ENCODE measurements at regions not wholly inside any gene's neighbourhood (a gene's known extent, or its start where the extent isn't known, plus 50 kb on each side); places are given as distances from the start of the nearest gene placed in this dataset.

- Mint-ChIP-seq H3K27ac (no peak overlapping the region), H3K36me3 (ENCODE audit: insufficient read depth in 1 of 3, low read depth in 3 of 3) (peaks cover 17 to 37% (median 36%) of the 10 kb centered on the region in 3 experiments), H3K4me1 (peaks cover 0 to 4% of the 10 kb centered on the region in 2 experiments; a peak in 1 of 4 replicates), H3K9me3 (peaks cover 25 to 50% of the 10 kb centered on the region in 2 experiments), H3K27me3 (ENCODE audit: low read depth) (no peaks in the 10 kb centered on the region; the same call in 1 of the 2 replicates), H3K4me3 (no peak overlapping the region)
- no peak overlapping the region for H3K23ac ChIP-seq (ENCODE audit: insufficient read length, low read depth, low read length)
- no peak overlapping the region for H3K18ac ChIP-seq (ENCODE audit: insufficient read length, low read depth, low read length)
- no peak overlapping the region for H4K91ac ChIP-seq (ENCODE audit: insufficient read length, low read depth, low read length)
- no peak overlapping the region for H2AFZ ChIP-seq (ENCODE audit: low read length)
- no peak overlapping the region for H3K4ac ChIP-seq (ENCODE audit: low read depth, low read length)
- H3K79me2 ChIP-seq (ENCODE audit: insufficient read depth, low read length), result no peaks in the 10 kb centered on the region
- no peak overlapping the region for H2AK5ac ChIP-seq (ENCODE audit: insufficient read length, low read length)
- DNase-seq, result no peak
- no peaks in the 10 kb centered on the region for H3K79me1 ChIP-seq (ENCODE audit: insufficient read depth, low read depth, low read length, poor library complexity, severe bottlenecking)
- no peaks in the 10 kb centered on the region for H3K27me3 ChIP-seq (ENCODE audit: insufficient read depth, low read length)
- H3T11ph ChIP-seq (ENCODE audit: low read length), result no peak overlapping the region
- no peak overlapping the region for H2BK120ac ChIP-seq (ENCODE audit: low read depth, low read length, poor library complexity, severe bottlenecking)
- H3K9ac ChIP-seq (ENCODE audit: extremely low read depth, insufficient read length, low read length), result no peak overlapping the region
- H3K4me1 ChIP-seq (ENCODE audit: insufficient read depth, low read length), result no peaks in the 10 kb centered on the region
- H3K23me2 ChIP-seq (ENCODE audit: insufficient read length, low read depth, low read length, poor library complexity, severe bottlenecking), result no peaks in the 10 kb centered on the region
- no peak overlapping the region for H2BK12ac ChIP-seq (ENCODE audit: insufficient read length, low read depth, low read length)
- no peak overlapping the region for H3K56ac ChIP-seq (ENCODE audit: insufficient read length, low read depth, low read length)
- no peak overlapping the region for H2BK20ac ChIP-seq (ENCODE audit: low read depth, low read length, poor library complexity, severe bottlenecking)
- H3K14ac ChIP-seq (ENCODE audit: insufficient read depth, low read length), result no peak overlapping the region
- no peak overlapping the region for H4K8ac ChIP-seq (replicated peaks; ENCODE audit: insufficient read length, low read depth, low read length)
- no CpG with 5 or more reads among the region's 5 CpGs for WGBS (ENCODE audit: extremely low coverage, insufficient read length, low lambda C conversion rate)
- H2BK5ac ChIP-seq (ENCODE audit: insufficient read length, low read length), result no peak overlapping the region
- H2BK15ac ChIP-seq (ENCODE audit: low read depth, low read length), result no peak overlapping the region
- H3K4me2 ChIP-seq (ENCODE audit: insufficient read depth, insufficient read length, low read length), result no peak overlapping the region
- TF ChIP-seq, protein P1, sequence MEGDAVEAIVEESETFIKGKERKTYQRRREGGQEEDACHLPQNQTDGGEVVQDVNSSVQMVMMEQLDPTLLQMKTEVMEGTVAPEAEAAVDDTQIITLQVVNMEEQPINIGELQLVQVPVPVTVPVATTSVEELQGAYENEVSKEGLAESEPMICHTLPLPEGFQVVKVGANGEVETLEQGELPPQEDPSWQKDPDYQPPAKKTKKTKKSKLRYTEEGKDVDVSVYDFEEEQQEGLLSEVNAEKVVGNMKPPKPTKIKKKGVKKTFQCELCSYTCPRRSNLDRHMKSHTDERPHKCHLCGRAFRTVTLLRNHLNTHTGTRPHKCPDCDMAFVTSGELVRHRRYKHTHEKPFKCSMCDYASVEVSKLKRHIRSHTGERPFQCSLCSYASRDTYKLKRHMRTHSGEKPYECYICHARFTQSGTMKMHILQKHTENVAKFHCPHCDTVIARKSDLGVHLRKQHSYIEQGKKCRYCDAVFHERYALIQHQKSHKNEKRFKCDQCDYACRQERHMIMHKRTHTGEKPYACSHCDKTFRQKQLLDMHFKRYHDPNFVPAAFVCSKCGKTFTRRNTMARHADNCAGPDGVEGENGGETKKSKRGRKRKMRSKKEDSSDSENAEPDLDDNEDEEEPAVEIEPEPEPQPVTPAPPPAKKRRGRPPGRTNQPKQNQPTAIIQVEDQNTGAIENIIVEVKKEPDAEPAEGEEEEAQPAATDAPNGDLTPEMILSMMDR (conservative IDR thresholded peaks at IDR 0.05), result no peak
- no peaks in the 10 kb centered on the region for H4K20me1 ChIP-seq (ENCODE audit: control insufficient read depth, insufficient read depth, insufficient read length)
- no peak overlapping the region for H3K27ac ChIP-seq (ENCODE audit: insufficient read length, low read depth, low read length)
- H4K5ac ChIP-seq (ENCODE audit: insufficient read length, low read depth, low read length), result no peak overlapping the region
- H3K9me3 ChIP-seq (ENCODE audit: control insufficient read depth, low read depth, low read length), result peaks cover 14% of the 10 kb centered on the region
Measured at GRCh38 chr3:40631341-40631995, 106.7 kb downstream of the ZNF621 start.

All from H9 (cell line).